SK-N-SH treated with all-trans-retinoic acid at 6 μM for 48 hours (cell line): ENCODE measurements at regions not wholly inside any gene's neighbourhood (a gene's known extent, or its start where the extent isn't known, plus 50 kb on each side); places are given as distances from the start of the nearest gene placed in this dataset.

Experiments
- ATAC-seq: fragments of 200-7000 bp; cut with Tn5 transposase; 3 replicates; pipeline ENCODE4 v1.9.1; 2020; ENCODE audit warnings: mild to moderate bottlenecking, moderate library complexity
- ARNTL ChIP-seq: fragments of 450-650 bp; formaldehyde crosslinking; IDR thresholded peaks from 2 replicates; pipeline ENCODE4 v1.5.0; 2020; ENCODE audit warnings: low read depth, mild to moderate bottlenecking, moderate library complexity, borderline replicate concordance
- BACH2 ChIP-seq: fragments of 250-450 bp; sonication (Bioruptor Pico); IDR thresholded peaks from 2 replicates; pipeline ENCODE4 v1.9.0; 2021; ENCODE audit warnings: mild to moderate bottlenecking, borderline replicate concordance
- CSDC2 ChIP-seq: fragments of 250-450 bp; sonication (Bioruptor Pico); IDR thresholded peaks from 2 replicates; pipeline ENCODE4 v1.5.0; 2020; ENCODE audit warnings: mild to moderate bottlenecking, moderate library complexity
- CSRNP3 ChIP-seq: fragments of 250-450 bp; sonication (Bioruptor Pico); IDR thresholded peaks from 2 replicates; pipeline ENCODE4 v1.5.1; 2021; ENCODE audit warnings: mild to moderate bottlenecking, moderate library complexity
- ESRRG ChIP-seq: fragments of 250-450 bp; sonication (Bioruptor Pico); IDR thresholded peaks from 2 replicates; pipeline ENCODE4 v1.6.1; 2021; ENCODE audit warnings: mild to moderate bottlenecking
- GLIS3 ChIP-seq: fragments of 250-450 bp; sonication (Bioruptor Pico); IDR thresholded peaks from 2 replicates; pipeline ENCODE4 v1.5.0; 2020; ENCODE audit warnings: mild to moderate bottlenecking, moderate library complexity
- ISL1 ChIP-seq: fragments of 250-450 bp; sonication (Bioruptor Pico); IDR thresholded peaks from 2 replicates; pipeline ENCODE4 v2.1.2; 2022; ENCODE audit warnings: mild to moderate bottlenecking, moderate library complexity
- OSR1 ChIP-seq: fragments of 250-450 bp; sonication (Bioruptor Pico); IDR thresholded peaks from 2 replicates; pipeline ENCODE4 v1.8.0; 2022; ENCODE audit warnings: moderate library complexity, mild to moderate bottlenecking, inconsistent platforms
- PATZ1 ChIP-seq: fragments of 250-450 bp; sonication (Bioruptor Pico); IDR thresholded peaks from 2 replicates; pipeline ENCODE4 v1.8.0; 2020; ENCODE audit warnings: mild to moderate bottlenecking, moderate library complexity, borderline replicate concordance
- PPARA ChIP-seq: fragments of 250-450 bp; sonication (Bioruptor Pico); IDR thresholded peaks from 2 replicates; pipeline ENCODE4 v1.5.0; 2020; ENCODE audit warnings: mild to moderate bottlenecking, borderline replicate concordance
- RARB ChIP-seq: fragments of 250-450 bp; sonication (Bioruptor Pico); IDR thresholded peaks from 2 replicates; pipeline ENCODE4 v1.8.0; 2021; ENCODE audit warnings: mild to moderate bottlenecking, moderate library complexity
- SNAI2 ChIP-seq: fragments of 250-450 bp; sonication (Bioruptor Pico); IDR thresholded peaks from 2 replicates; pipeline ENCODE4 v1.5.0; 2020; ENCODE audit warnings: mild to moderate bottlenecking, moderate library complexity
- TCF4 ChIP-seq: fragments of 250-450 bp; sonication (Bioruptor Pico); IDR thresholded peaks from 2 replicates; pipeline ENCODE4 v1.8.0; 2021; ENCODE audit warnings: mild to moderate bottlenecking, moderate library complexity, borderline replicate concordance
- TOX ChIP-seq: fragments of 250-450 bp; sonication (Bioruptor Pico); IDR thresholded peaks from 2 replicates; pipeline ENCODE4 v1.8.0; 2021; ENCODE audit warnings: mild to moderate bottlenecking, moderate library complexity, borderline replicate concordance
- ZC3H10 ChIP-seq: fragments of 250-450 bp; sonication (Bioruptor Pico); IDR thresholded peaks from 2 replicates; pipeline ENCODE4 v1.5.1; 2021; ENCODE audit warnings: mild to moderate bottlenecking, moderate library complexity
- ZFP3 ChIP-seq: fragments of 250-450 bp; sonication (Bioruptor Pico); IDR thresholded peaks from 2 replicates; pipeline ENCODE4 v1.5.0; 2020; ENCODE audit warnings: mild to moderate bottlenecking, moderate library complexity
- ZFP30 ChIP-seq: fragments of 450-650 bp; formaldehyde crosslinking; IDR thresholded peaks from 2 replicates; pipeline ENCODE4 v1.5.0; 2022; ENCODE audit warnings: mild to moderate bottlenecking, moderate library complexity
- ZNF565 ChIP-seq: fragments of 450-650 bp; formaldehyde crosslinking; conservative IDR thresholded peaks from 2 replicates; pipeline ENCODE4 v1.5.0; 2020; ENCODE audit warnings: low read depth, mild to moderate bottlenecking, moderate library complexity
- ZNF70 ChIP-seq: fragments of 450-650 bp; formaldehyde crosslinking; IDR thresholded peaks from 2 replicates; pipeline ENCODE4 v1.5.0; 2020; ENCODE audit warnings: mild to moderate bottlenecking, moderate library complexity
- ZNF8 ChIP-seq: fragments of 450-650 bp; formaldehyde crosslinking; IDR thresholded peaks from 2 replicates; pipeline ENCODE4 v1.5.0; 2020; ENCODE audit warnings: mild to moderate bottlenecking, moderate library complexity
- TF ChIP-seq, protein P1 (sequence below): fragments of 250-450 bp; sonication (Bioruptor Pico); IDR thresholded peaks from 2 replicates; pipeline ENCODE4 v1.8.0; 2021; ENCODE audit warnings: low read depth, mild to moderate bottlenecking, moderate library complexity, borderline replicate concordance
- TF ChIP-seq, protein P2 (sequence below): fragments of 250-450 bp; sonication (Bioruptor Pico); IDR thresholded peaks from 2 replicates; pipeline ENCODE4 v1.5.0; 2020; ENCODE audit warnings: mild to moderate bottlenecking, moderate library complexity
- TF ChIP-seq, protein P3 (sequence below): fragments of 250-450 bp; sonication (Bioruptor Pico); IDR thresholded peaks from 2 replicates; pipeline ENCODE4 v1.5.1; 2020; ENCODE audit warnings: low read depth, mild to moderate bottlenecking, moderate library complexity

DNA sequence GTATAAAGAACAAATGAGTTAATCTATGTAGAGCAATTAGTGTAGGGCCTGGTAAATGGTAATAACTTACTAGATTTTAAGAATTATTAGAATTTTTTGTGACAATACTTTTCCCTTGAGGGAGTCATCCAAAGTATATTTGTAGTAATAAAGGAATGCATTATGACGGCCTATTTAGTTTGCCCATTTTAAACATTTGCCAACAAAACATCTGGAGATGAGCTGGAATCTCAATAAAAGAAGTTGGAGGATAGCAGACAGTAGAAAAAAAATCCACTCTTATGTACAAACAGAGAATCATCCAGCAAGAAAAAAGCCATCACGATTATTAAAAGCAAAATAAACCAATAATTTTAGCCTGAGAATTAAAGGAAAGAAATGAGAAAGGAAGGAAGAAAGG is 567.3 kb upstream of the ADAMTS5 start (continued):
- TF ChIP-seq CSRNP3 (CRISPR knock-in tag) (no peak), BACH2 (no peak), ARNTL (CRISPR knock-in tag) (no peak), SNAI2 (CRISPR knock-in tag) (no peak), ZFP30 (CRISPR knock-in tag) (no peak), ISL1 (CRISPR knock-in tag) (no peak), PPARA (CRISPR knock-in tag) (no peak)
- TF ChIP-seq, protein P1, sequence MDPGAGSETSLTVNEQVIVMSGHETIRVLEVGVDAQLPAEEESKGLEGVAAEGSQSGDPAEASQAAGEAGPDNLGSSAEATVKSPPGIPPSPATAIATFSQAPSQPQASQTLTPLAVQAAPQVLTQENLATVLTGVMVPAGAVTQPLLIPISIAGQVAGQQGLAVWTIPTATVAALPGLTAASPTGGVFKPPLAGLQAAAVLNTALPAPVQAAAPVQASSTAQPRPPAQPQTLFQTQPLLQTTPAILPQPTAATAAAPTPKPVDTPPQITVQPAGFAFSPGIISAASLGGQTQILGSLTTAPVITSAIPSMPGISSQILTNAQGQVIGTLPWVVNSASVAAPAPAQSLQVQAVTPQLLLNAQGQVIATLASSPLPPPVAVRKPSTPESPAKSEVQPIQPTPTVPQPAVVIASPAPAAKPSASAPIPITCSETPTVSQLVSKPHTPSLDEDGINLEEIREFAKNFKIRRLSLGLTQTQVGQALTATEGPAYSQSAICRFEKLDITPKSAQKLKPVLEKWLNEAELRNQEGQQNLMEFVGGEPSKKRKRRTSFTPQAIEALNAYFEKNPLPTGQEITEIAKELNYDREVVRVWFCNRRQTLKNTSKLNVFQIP = no peak

- peak; percentile 54 for ATAC-seq
- no peak for TF ChIP-seq ZFP30 (CRISPR knock-in tag)
- TF ChIP-seq PPARA (CRISPR knock-in tag) = no peak
- no peak for TF ChIP-seq SNAI2 (CRISPR knock-in tag)
- TF ChIP-seq PATZ1 (CRISPR knock-in tag) = no peak
- no peak for TF ChIP-seq CSRNP3 (CRISPR knock-in tag)
- no peak for TF ChIP-seq ESRRG (CRISPR knock-in tag)
- no peak for TF ChIP-seq ZC3H10 (CRISPR knock-in tag)
- TF ChIP-seq RARB (CRISPR knock-in tag) = no peak
- TF ChIP-seq ZFP3 (CRISPR knock-in tag) = no peak
- TF ChIP-seq BACH2 = no peak
- no peak for TF ChIP-seq OSR1 (CRISPR knock-in tag)
- TF ChIP-seq, all 23 proteins: peak for 0
Measured at GRCh38 chr21:27532076-27532475, 565.2 kb upstream of the ADAMTS5 start.

GRCh38 chr21:27528697-27529096 is 561.8 kb upstream of the ADAMTS5 start:
- ATAC-seq = no peak
- no peak for TF ChIP-seq OSR1 (CRISPR knock-in tag)
- TF ChIP-seq ZNF565 (CRISPR knock-in tag) = no peak
- no peak for TF ChIP-seq TOX (CRISPR knock-in tag)
- TF ChIP-seq ZNF70 (CRISPR knock-in tag) = no peak
- no peak for TF ChIP-seq ISL1 (CRISPR knock-in tag)
- no peak for TF ChIP-seq CSRNP3 (CRISPR knock-in tag)
- no peak for TF ChIP-seq CSDC2 (CRISPR knock-in tag)
- no peak for TF ChIP-seq GLIS3
- TF ChIP-seq ZNF8 = no peak
- no peak for TF ChIP-seq RARB (CRISPR knock-in tag)
- no peak for TF ChIP-seq BACH2
- TF ChIP-seq, protein P2, sequence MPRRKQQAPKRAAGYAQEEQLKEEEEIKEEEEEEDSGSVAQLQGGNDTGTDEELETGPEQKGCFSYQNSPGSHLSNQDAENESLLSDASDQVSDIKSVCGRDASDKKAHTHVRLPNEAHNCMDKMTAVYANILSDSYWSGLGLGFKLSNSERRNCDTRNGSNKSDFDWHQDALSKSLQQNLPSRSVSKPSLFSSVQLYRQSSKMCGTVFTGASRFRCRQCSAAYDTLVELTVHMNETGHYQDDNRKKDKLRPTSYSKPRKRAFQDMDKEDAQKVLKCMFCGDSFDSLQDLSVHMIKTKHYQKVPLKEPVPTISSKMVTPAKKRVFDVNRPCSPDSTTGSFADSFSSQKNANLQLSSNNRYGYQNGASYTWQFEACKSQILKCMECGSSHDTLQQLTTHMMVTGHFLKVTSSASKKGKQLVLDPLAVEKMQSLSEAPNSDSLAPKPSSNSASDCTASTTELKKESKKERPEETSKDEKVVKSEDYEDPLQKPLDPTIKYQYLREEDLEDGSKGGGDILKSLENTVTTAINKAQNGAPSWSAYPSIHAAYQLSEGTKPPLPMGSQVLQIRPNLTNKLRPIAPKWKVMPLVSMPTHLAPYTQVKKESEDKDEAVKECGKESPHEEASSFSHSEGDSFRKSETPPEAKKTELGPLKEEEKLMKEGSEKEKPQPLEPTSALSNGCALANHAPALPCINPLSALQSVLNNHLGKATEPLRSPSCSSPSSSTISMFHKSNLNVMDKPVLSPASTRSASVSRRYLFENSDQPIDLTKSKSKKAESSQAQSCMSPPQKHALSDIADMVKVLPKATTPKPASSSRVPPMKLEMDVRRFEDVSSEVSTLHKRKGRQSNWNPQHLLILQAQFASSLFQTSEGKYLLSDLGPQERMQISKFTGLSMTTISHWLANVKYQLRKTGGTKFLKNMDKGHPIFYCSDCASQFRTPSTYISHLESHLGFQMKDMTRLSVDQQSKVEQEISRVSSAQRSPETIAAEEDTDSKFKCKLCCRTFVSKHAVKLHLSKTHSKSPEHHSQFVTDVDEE (CRISPR knock-in tag) = no peak
- TF ChIP-seq ZC3H10 (CRISPR knock-in tag) = no peak
- TF ChIP-seq ZFP3 (CRISPR knock-in tag) = no peak
- no peak for TF ChIP-seq ESRRG (CRISPR knock-in tag)
- no peak for TF ChIP-seq TCF4 (CRISPR knock-in tag)
- no peak for TF ChIP-seq PPARA (CRISPR knock-in tag)
- TF ChIP-seq, protein P3, sequence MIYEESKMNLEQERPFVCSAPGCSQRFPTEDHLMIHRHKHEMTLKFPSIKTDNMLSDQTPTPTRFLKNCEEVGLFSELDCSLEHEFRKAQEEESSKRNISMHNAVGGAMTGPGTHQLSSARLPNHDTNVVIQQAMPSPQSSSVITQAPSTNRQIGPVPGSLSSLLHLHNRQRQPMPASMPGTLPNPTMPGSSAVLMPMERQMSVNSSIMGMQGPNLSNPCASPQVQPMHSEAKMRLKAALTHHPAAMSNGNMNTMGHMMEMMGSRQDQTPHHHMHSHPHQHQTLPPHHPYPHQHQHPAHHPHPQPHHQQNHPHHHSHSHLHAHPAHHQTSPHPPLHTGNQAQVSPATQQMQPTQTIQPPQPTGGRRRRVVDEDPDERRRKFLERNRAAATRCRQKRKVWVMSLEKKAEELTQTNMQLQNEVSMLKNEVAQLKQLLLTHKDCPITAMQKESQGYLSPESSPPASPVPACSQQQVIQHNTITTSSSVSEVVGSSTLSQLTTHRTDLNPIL (CRISPR knock-in tag) = no peak
- no peak for TF ChIP-seq ARNTL (CRISPR knock-in tag)
- TF ChIP-seq, all 23 proteins: peak for 0
